WI38 (cell line): ENCODE measurements at regions not wholly inside any gene's neighbourhood (a gene's known extent, or its start where the extent isn't known, plus 50 kb on each side); places are given as distances from the start of the nearest gene placed in this dataset.
"Not testable (repeated sequence)": the region's sequence is repeated elsewhere in the genome, so short reads cannot be mapped to it uniquely, and the experiment has no call there.

Source experiments
- H3K4me3 ChIP-seq: 2 replicates; pipeline ENCODE4 v1.5.1; 2011; ENCODE audit warnings: low read depth, mild to moderate bottlenecking, control low read depth, low read length
- CTCF ChIP-seq: IDR thresholded peaks from 2 replicates; pipeline ENCODE4 v1.5.1; 2012; ENCODE audit warnings: low read depth, mild to moderate bottlenecking, control low read depth, low read length

- no peak overlapping the region for H3K4me3 ChIP-seq
- no peak for TF ChIP-seq CTCF
Measured at GRCh38 chr16:27618606-27619327, 68.8 kb downstream of the KATNIP start.

DNA sequence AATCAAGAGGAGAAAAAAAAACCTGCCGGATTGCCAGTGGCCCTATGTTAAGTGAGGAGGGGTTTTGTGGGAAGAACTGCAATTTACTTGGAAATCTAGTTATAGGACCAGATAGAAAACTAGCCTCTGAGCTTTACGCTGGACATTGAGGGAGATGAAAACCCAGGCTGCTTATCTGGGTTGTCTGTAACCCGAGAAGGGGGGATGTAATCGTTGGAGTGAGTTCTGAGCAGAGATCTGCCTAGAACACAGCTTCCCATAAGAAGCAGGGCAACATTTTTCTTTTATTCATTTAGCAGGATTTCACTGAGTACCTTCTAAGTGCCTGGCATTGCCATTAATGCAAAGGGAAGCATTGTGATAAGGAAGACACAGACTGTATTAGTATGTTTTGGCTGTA lies 70.6 kb downstream of the KATNIP start:
- H3K4me3 ChIP-seq = no peak overlapping the region
- TF ChIP-seq CTCF = no peak

DNA sequence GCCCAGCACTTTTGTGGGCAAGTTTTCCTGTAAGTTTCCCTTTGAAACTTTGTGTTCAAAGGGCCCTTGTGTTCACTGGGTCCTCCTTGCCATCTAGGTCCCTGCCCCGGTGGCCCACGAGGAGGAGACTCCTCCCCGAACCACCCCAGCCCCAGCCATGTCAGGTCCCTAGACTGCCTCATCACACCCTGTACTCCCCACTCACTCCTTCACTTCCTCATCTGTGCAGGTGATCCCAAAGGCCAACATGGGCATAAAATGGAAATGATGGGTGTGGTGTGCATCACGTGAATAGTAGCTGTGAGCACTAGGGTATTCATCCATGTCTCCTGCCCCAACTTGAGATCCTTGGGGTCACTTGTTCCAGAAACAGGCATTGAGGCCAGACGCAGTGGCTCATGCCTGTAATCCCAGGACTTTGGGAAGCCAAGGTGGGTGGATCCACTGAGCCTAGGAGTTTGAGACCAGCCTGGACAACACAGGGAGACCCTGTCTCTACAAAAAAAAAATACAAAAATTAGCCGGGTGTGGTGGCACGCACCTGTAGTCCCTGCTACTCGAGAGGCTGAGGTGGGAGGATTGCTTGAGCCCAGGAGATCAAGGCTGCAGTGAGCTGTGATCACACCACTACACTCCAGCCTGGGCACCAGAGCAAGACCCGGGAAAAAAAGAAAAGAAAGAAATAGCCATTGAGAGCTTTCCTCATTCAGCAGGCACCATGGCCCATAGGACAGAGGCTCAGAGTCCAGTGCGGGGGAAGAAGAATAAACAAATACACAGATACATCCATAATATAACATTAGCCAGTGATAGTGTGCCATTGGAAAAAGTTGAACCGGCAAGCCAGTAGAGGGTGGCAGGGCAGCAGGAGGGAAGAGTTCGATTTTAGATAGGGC lies 74.5 kb downstream of the KATNIP start:
- H3K4me3 ChIP-seq = no peak overlapping the region
- no peak for TF ChIP-seq CTCF

GRCh38 chr16:27625050-27625697 lies 75.2 kb downstream of the KATNIP start:
- TF ChIP-seq CTCF = no peak
- H3K4me3 ChIP-seq = no peak overlapping the region

- H3K4me3 ChIP-seq = no peak overlapping the region
- no peak for TF ChIP-seq CTCF
Measured at GRCh38 chr16:27627136-27627535, 77.2 kb downstream of the KATNIP start.

- no peak overlapping the region for H3K4me3 ChIP-seq
- TF ChIP-seq CTCF = no peak
Measured at GRCh38 chr16:27628241-27628942, 78.4 kb downstream of the KATNIP start.

DNA sequence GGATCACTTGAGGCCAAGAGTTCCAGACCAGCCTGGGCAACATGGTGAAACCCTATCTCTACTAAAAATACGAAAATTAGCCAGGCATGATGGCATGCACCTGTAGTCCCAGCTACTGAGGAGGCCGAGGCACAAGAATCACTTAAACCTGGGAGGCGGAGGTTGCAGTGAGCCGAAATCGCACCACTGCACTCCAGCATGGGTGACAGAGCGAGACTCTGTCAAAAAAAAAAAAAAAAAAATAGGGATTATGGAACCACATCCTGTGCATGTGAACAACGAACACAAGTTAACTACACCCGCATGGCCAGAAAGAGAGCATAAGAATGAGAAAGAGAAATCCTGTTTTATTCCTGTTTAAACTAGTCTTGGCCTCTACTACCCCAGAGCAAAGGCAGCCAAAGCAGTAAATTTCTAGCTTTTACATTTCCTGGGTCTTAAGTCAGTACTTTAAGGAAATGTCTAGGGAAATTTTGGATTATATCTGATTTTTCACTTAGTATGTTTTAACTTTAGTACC lies 79.1 kb downstream of the KATNIP start:
- not testable (repeated sequence) for H3K4me3 ChIP-seq
